DOHH2 (cell line): ENCODE measurements at regions not wholly inside any gene's neighbourhood (a gene's known extent, or its start where the extent isn't known, plus 50 kb on each side); places are given as distances from the start of the nearest gene placed in this dataset.

Experiments
- H3F3A ChIP-seq: fragments of 200-600 bp; sonication (generic), shearing (Covaris generic); 2 replicates; pipeline ENCODE4 v1.6.0; 2016; ENCODE audit warnings: antibody characterized with exemption, mild to moderate bottlenecking; ENCODE audit not compliant: control insufficient read depth, insufficient read depth
- H3K27ac ChIP-seq: fragments of 200-600 bp; sonication (generic); 2 replicates; pipeline ENCODE4 v1.5.1; 2014; ENCODE audit warnings: low read depth, mild to moderate bottlenecking, low read length, moderate library complexity
- H3K27me3 ChIP-seq: fragments of 200-600 bp; sonication (generic); 2 replicates; pipeline ENCODE4 v1.6.1; 2014; ENCODE audit warnings: mild to moderate bottlenecking, low read length, mixed read lengths; ENCODE audit not compliant: control insufficient read depth
- H3K36me3 ChIP-seq: fragments of 200-600 bp; sonication (generic); 2 replicates; pipeline ENCODE4 v1.6.1; 2014; ENCODE audit warnings: mild to moderate bottlenecking, low read length, moderate library complexity, mixed read lengths; ENCODE audit not compliant: control insufficient read depth
- H3K4me1 ChIP-seq: fragments of 200-600 bp; sonication (generic); 2 replicates; pipeline ENCODE4 v1.6.1; 2014; ENCODE audit warnings: mild to moderate bottlenecking, low read length, mixed read lengths; ENCODE audit not compliant: control insufficient read depth
- H3K4me2 ChIP-seq: fragments of 200-600 bp; sonication (generic); 2 replicates; pipeline ENCODE4 v1.6.0; 2014; ENCODE audit warnings: mild to moderate bottlenecking, low read length, moderate library complexity
- H3K4me3 ChIP-seq: fragments of 200-600 bp; sonication (generic); 2 replicates; pipeline ENCODE4 v1.5.1; 2014; ENCODE audit warnings: mild to moderate bottlenecking, low read length, mixed read lengths
- H3K79me2 ChIP-seq: fragments of 200-600 bp; sonication (generic); 2 replicates; pipeline ENCODE4 v1.6.1; 2014; ENCODE audit warnings: mild to moderate bottlenecking, low read length, mixed read lengths; ENCODE audit not compliant: control insufficient read depth
- H3K9me2 ChIP-seq: fragments of 200-600 bp; sonication (generic); replicated peaks from 2 replicates; pipeline ENCODE4 v1.6.1; 2014; ENCODE audit warnings: mild to moderate bottlenecking, low read length, mixed read lengths; ENCODE audit not compliant: control insufficient read depth
- H3K9me3 ChIP-seq: fragments of 200-600 bp; sonication (generic); 2 replicates; pipeline ENCODE4 v1.6.1; 2014; ENCODE audit warnings: antibody characterized with exemption, low read length, mixed read lengths; ENCODE audit not compliant: control insufficient read depth, insufficient read depth
- H4K20me1 ChIP-seq: fragments of 200-600 bp; sonication (generic); 2 replicates; pipeline ENCODE4 v1.6.0; 2014; ENCODE audit warnings: low read depth, mild to moderate bottlenecking, antibody characterized with exemption, low read length, moderate library complexity; ENCODE audit not compliant: control insufficient read depth, insufficient read depth
- CTCF ChIP-seq: fragments of 200-600 bp; sonication (generic); IDR thresholded peaks from one replicate; pipeline ENCODE4 v1.5.1; 2014; ENCODE audit warnings: antibody characterized with exemption, mild to moderate bottlenecking, low read depth, low read length; ENCODE audit not compliant: poor library complexity, severe bottlenecking
- EZH2phosphoT487 ChIP-seq: fragments of 200-600 bp; sonication (generic); IDR thresholded peaks from 2 replicates; pipeline ENCODE4 v1.6.1; 2017; ENCODE audit warnings: borderline replicate concordance, mild to moderate bottlenecking, antibody characterized with exemption, low read length, moderate library complexity, mixed read lengths

- no peaks in the 10 kb centered on the region for H3K36me3 ChIP-seq
- no peaks in the 10 kb centered on the region for H4K20me1 ChIP-seq
- TF ChIP-seq EZH2phosphoT487 (no peak), CTCF (no peak)
- no peaks in the 10 kb centered on the region for H3K4me1 ChIP-seq
- no peaks in the 10 kb centered on the region for H3K9me2 ChIP-seq
- no peak overlapping the region for H3K4me2 ChIP-seq
- H3K79me2 ChIP-seq: no peaks in the 10 kb centered on the region
- H3K27me3 ChIP-seq: no peaks in the 10 kb centered on the region
- no peaks in the 10 kb centered on the region; the same call in 1 of the 2 replicates for H3K9me3 ChIP-seq
- H3K4me3 ChIP-seq: no peak overlapping the region
- no peak overlapping the region for H3K27ac ChIP-seq
- H3F3A ChIP-seq: no peaks in the 10 kb centered on the region
These were observed 514.8 kb downstream of the MN1 start for GRCh38 chr22:27286711-27287110.

- no peak for TF ChIP-seq CTCF
- no peak for TF ChIP-seq EZH2phosphoT487
- H3K36me3 ChIP-seq: no peaks in the 10 kb centered on the region
- no peak overlapping the region for H3K4me2 ChIP-seq
- no peaks in the 10 kb centered on the region for H3K79me2 ChIP-seq
- H3K27ac ChIP-seq: no peak overlapping the region
- H3K4me3 ChIP-seq: no peak overlapping the region
- H3F3A ChIP-seq: no peaks in the 10 kb centered on the region
- H3K9me3 ChIP-seq: no peaks in the 10 kb centered on the region
- H3K27me3 ChIP-seq: 0 out of 2 replicates have a peak, but pooled peaks cover 3% of the 10 kb centered on the region
- H4K20me1 ChIP-seq: no peaks in the 10 kb centered on the region
- no peaks in the 10 kb centered on the region for H3K9me2 ChIP-seq
- no peaks in the 10 kb centered on the region for H3K4me1 ChIP-seq
These were observed 508.8 kb downstream of the MN1 start for GRCh38 chr22:27292542-27293299.

GRCh38 chr22:27293721-27294445 is 507.7 kb downstream of the MN1 start:
- no peaks in the 10 kb centered on the region for H3K9me3 ChIP-seq
- H3K9me2 ChIP-seq: no peaks in the 10 kb centered on the region
- no peaks in the 10 kb centered on the region for H4K20me1 ChIP-seq
- no peaks in the 10 kb centered on the region for H3F3A ChIP-seq
- TF ChIP-seq CTCF (no peak), EZH2phosphoT487 (no peak)
- no peak overlapping the region for H3K4me3 ChIP-seq
- H3K4me1 ChIP-seq: no peaks in the 10 kb centered on the region
- no peak overlapping the region for H3K27ac ChIP-seq
- no peaks in the 10 kb centered on the region for H3K36me3 ChIP-seq
- H3K79me2 ChIP-seq: no peaks in the 10 kb centered on the region
- no peak overlapping the region for H3K4me2 ChIP-seq
- H3K27me3 ChIP-seq: 0 out of 2 replicates have a peak, but pooled peaks cover 6% of the 10 kb centered on the region
